MG63 (cell line): ENCODE measurements at regions not wholly inside any gene's neighbourhood (a gene's known extent, or its start where the extent isn't known, plus 50 kb on each side); places are given as distances from the start of the nearest gene placed in this dataset.
A peak's percentile ranks its signal among the peaks of the same experiment; 100 is the strongest.

Experiments
- DNase-seq: peaks from one replicate; pipeline ENCODE4 v3.0.0-alpha.2; 2020
- H3K27me3 ChIP-seq: fragments of 250-450 bp; sonication (Bioruptor Pico); 2 replicates; pipeline ENCODE4 v1.5.1; 2020; ENCODE audit warnings: mild to moderate bottlenecking, moderate library complexity
- H3K36me3 ChIP-seq: fragments of 250-450 bp; sonication (Bioruptor Pico); 2 replicates; pipeline ENCODE4 v1.5.1; 2020; ENCODE audit warnings: mild to moderate bottlenecking, moderate library complexity
- H3K4me3 ChIP-seq: fragments of 250-450 bp; sonication (Bioruptor Pico); 2 replicates; pipeline ENCODE4 v1.5.1; 2020; ENCODE audit warnings: mild to moderate bottlenecking, moderate library complexity
- H3K9me3 ChIP-seq: fragments of 250-450 bp; sonication (Bioruptor Pico); 2 replicates; pipeline ENCODE4 v1.5.1; 2020; ENCODE audit warnings: mild to moderate bottlenecking, moderate library complexity

DNA sequence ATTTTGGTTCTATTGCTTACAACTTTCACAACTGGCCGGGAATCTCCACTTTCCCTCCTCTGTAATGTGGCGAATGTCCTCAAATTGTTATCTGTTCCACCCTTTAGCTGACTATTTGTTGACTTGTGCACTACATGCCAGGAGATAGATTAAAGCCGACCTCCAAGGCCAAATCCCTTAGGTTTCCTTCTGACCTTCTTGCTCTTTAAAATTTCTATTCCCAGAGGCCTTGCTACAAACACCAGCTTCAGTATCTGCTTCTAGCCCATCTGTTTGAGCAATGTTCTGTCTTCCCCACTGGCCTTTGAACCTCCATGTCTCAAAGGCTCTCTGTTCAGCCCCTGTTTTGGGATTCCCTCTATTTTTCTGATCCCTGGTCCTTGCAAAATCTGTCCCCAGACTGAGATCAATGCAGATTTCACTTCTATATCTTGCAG is 426.2 kb downstream of the LRATD1 start:
- Histone ChIP-seq H3K9me3 (no peaks in the 10 kb centered on the region), H3K36me3 (no peaks in the 10 kb centered on the region), H3K27me3 (no peaks in the 10 kb centered on the region), H3K4me3 (no peak overlapping the region)
- DNase-seq, result no peak

DNA sequence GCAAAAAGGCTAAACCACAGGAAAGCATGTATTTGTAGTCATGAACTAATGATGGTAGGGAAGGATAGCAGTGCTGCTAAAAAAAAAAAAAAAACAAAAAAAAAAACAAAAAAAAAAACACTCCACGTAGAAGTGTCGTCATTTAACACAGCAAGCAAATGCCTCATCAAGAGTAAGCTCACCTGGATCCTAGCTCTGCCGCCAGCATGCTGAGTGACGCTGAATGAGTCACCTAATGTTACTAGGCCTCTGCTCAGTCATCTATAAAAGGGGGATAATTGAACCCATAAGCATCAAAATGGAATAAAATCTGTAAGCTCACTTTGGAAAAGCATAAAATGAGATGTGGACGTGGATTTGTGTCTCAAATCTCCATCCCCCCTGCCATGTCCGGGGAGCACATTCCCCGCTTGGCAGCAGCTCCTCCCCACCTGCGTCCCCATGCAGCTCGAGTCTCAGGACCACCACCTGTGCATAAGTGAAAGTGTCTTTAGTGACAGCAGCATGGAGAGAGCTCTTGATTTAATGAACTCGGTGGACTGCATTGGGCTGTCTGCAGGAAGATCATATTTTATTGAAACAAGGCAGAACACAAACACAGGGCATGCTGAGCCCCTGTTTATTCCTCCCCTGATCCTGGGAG is 427.5 kb downstream of the LRATD1 start:
- H3K9me3 ChIP-seq, result no peaks in the 10 kb centered on the region
- DNase-seq, result no peak
- no peaks in the 10 kb centered on the region for H3K27me3 ChIP-seq
- H3K4me3 ChIP-seq, result no peak overlapping the region
- H3K36me3 ChIP-seq, result no peaks in the 10 kb centered on the region

DNA sequence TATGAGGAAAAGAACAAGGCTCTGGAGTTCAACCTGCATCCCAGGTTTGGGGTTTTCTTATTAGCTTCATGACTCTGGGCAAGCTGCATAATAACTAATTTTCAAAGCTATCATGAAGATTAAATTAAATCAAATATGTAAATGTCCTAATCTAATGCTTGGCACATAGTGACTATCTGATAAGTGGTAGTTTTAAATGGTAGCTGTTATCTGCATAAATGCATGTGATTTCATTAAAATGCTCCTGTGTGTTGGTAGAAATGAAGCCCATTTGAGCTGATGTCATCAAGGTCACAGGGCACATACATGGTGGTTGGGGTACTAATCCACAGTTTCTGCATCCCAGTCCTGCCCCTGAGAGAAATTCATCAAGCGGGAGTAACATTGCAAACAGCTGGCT is 428.8 kb downstream of the LRATD1 start:
- no peaks in the 10 kb centered on the region for H3K36me3 ChIP-seq
- DNase-seq, result no peak

GRCh38 chr2:15066138-15066537 is 433.6 kb downstream of the LRATD1 start:
- H3K36me3 ChIP-seq, result no peaks in the 10 kb centered on the region
- no peak for DNase-seq
- H3K27me3 ChIP-seq, result no peaks in the 10 kb centered on the region
- H3K4me3 ChIP-seq, result no peak overlapping the region
- H3K9me3 ChIP-seq, result no peaks in the 10 kb centered on the region

More for the DNA sequence above, 428.8 kb downstream of the LRATD1 start:
- H3K9me3 ChIP-seq, result no peaks in the 10 kb centered on the region
- H3K27me3 ChIP-seq, result no peaks in the 10 kb centered on the region
- no peak overlapping the region for H3K4me3 ChIP-seq

GRCh38 chr2:15069149-15069548 is 436.6 kb downstream of the LRATD1 start:
- H3K36me3 ChIP-seq, result no peaks in the 10 kb centered on the region
- DNase-seq, result peak; percentile 67
- H3K4me3 ChIP-seq, result no peak overlapping the region
- H3K9me3 ChIP-seq, result no peaks in the 10 kb centered on the region
- no peaks in the 10 kb centered on the region for H3K27me3 ChIP-seq

DNA sequence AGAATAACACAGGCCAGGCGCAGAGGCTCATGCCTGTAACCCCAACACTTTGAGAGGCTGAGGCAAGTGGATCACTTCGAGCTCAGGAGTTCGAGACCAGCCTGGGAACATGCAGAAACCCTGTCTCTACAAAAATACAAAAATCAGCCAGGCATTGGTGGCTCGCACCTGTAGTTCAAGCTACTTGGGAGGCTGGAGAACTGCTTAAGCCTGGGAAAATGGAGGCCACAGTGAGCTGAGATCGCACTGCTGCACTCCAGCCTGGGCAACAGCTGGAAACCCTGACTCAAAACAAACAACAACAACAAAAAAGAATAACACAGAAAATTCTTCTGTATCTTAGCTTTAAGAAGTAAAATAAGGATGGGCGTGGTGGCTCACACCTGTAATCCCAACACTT is 440.3 kb downstream of the LRATD1 start:
- no peak for DNase-seq
- H3K27me3 ChIP-seq, result no peaks in the 10 kb centered on the region
- no peaks in the 10 kb centered on the region for H3K9me3 ChIP-seq
- no peak overlapping the region for H3K4me3 ChIP-seq
- no peaks in the 10 kb centered on the region for H3K36me3 ChIP-seq

- no peaks in the 10 kb centered on the region for H3K9me3 ChIP-seq
- no peaks in the 10 kb centered on the region for H3K27me3 ChIP-seq
- no peak overlapping the region for H3K4me3 ChIP-seq
- no peaks in the 10 kb centered on the region for H3K36me3 ChIP-seq
- no peak for DNase-seq
These were observed 441.1 kb downstream of the LRATD1 start for GRCh38 chr2:15073664-15074063.

DNA sequence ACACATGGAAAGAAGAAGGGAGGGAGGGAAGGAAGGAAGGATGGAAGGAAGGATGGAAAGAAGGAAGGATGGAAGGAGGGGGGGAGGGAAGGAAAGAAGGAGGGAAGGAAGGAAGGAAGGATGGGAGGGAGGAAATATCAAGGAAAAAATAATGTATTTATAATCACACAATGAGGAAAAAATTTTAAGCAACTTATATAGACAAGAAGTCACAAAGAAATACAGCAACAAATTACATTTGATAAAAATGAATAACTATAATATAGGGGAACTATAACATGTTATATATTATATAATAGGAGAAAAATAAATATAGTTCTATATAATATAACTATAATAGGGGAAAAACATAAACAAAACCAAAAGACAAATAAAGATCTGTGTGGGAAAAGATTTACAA is 441.8 kb downstream of the LRATD1 start:
- no peak for DNase-seq
- Histone ChIP-seq H3K36me3 (no peaks in the 10 kb centered on the region), H3K9me3 (no peaks in the 10 kb centered on the region), H3K4me3 (no peak overlapping the region), H3K27me3 (no peaks in the 10 kb centered on the region)

- H3K27me3 ChIP-seq, result no peaks in the 10 kb centered on the region
- DNase-seq, result peak; percentile 10
- no peak overlapping the region for H3K4me3 ChIP-seq
- no peaks in the 10 kb centered on the region for H3K9me3 ChIP-seq
- H3K36me3 ChIP-seq, result no peaks in the 10 kb centered on the region
These were observed 442.5 kb downstream of the LRATD1 start for GRCh38 chr2:15074751-15075700.

GRCh38 chr2:15076668-15077067 is 444.2 kb downstream of the LRATD1 start:
- Histone ChIP-seq H3K9me3 (no peaks in the 10 kb centered on the region), H3K27me3 (no peaks in the 10 kb centered on the region), H3K4me3 (no peak overlapping the region), H3K36me3 (no peaks in the 10 kb centered on the region)
- DNase-seq, result no peak

- Histone ChIP-seq H3K9me3 (no peaks in the 10 kb centered on the region), H3K27me3 (no peaks in the 10 kb centered on the region), H3K36me3 (no peaks in the 10 kb centered on the region), H3K4me3 (no peak overlapping the region)
- DNase-seq, result no peak
These were observed 448.8 kb downstream of the LRATD1 start for GRCh38 chr2:15081356-15081755.

GRCh38 chr2:15082105-15083058 is 449.9 kb downstream of the LRATD1 start:
- no peaks in the 10 kb centered on the region for H3K36me3 ChIP-seq
- no peaks in the 10 kb centered on the region for H3K27me3 ChIP-seq
- no peaks in the 10 kb centered on the region for H3K9me3 ChIP-seq
- H3K4me3 ChIP-seq, result no peak overlapping the region
- DNase-seq, result no peak

DNA sequence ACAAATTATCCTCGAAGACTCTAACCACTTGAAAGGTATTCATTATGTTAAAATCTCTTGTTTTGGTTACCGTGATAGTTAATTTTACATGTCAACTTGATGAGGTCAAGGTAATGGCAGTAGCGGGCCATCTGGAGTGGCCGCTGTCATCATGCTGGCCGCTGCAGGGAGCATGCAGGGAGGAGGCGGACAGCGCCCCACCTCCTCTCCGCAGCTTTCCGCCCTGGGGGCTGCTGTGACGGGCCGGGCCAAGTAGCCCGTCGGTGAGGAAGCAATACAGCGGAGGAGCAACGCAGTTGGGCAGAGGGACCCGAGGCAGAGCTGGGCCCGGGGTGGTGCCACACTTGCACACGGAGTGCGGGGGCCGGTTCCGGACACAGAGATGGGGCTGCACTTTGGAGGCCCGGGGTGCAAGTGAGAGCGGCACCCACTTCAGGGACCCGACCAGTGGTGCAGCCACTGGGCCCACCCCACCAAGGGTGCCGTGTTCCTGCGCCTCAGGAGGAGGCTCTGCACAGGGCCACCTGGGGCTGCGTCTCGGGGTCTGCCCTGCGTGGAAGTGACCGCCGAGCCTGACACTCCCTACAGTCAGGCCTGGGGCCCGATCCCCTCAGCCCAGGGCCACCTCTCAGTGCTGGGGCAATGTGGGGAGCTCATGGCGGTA is 452.4 kb downstream of the LRATD1 start:
- H3K9me3 ChIP-seq, result no peaks in the 10 kb centered on the region
- DNase-seq, result no peak
- H3K36me3 ChIP-seq, result no peaks in the 10 kb centered on the region
- H3K27me3 ChIP-seq, result no peaks in the 10 kb centered on the region
- no peak overlapping the region for H3K4me3 ChIP-seq

DNA sequence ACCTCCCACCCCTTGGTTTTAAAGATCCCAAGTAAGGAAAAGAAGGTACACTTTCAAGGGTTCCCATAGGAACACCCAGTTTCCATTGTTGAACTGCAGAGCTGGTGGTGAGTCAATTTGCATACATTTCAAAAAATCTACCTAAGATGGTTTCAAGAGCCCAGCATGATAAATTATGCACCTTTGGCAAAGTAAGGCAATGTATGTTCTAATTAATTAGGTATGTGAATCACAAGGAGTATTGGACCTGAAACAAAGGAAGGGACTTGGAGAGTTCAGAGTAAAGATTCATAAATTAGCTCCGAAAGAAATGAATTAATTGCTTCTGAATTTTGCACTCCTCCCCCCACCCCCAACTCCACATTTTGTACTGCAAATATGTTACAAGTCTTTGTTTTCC is 459.7 kb downstream of the LRATD1 start:
- H3K4me3 ChIP-seq, result no peak overlapping the region
- H3K9me3 ChIP-seq, result no peaks in the 10 kb centered on the region
- DNase-seq, result no peak
- no peaks in the 10 kb centered on the region for H3K36me3 ChIP-seq
- H3K27me3 ChIP-seq, result no peaks in the 10 kb centered on the region

- Histone ChIP-seq H3K4me3 (no peak overlapping the region), H3K36me3 (no peaks in the 10 kb centered on the region), H3K27me3 (no peaks in the 10 kb centered on the region), H3K9me3 (no peaks in the 10 kb centered on the region)
- DNase-seq, result peak; percentile 24
These were observed 460.2 kb downstream of the LRATD1 start for GRCh38 chr2:15092691-15093090.

GRCh38 chr2:15094161-15094560 is 461.6 kb downstream of the LRATD1 start:
- no peak for DNase-seq

More at GRCh38 chr2:15094161-15094560, 461.6 kb downstream of the LRATD1 start:
- H3K4me3 ChIP-seq, result no peak overlapping the region
- no peaks in the 10 kb centered on the region for H3K9me3 ChIP-seq
- no peaks in the 10 kb centered on the region for H3K27me3 ChIP-seq
- no peaks in the 10 kb centered on the region for H3K36me3 ChIP-seq
